Endothelial cell (in vitro differentiated cells): ENCODE measurements at regions not wholly inside any gene's neighbourhood (a gene's known extent, or its start where the extent isn't known, plus 50 kb on each side); places are given as distances from the start of the nearest gene placed in this dataset.

Experiments
- DNase-seq: peaks from one replicate; pipeline ENCODE4 v3.0.0; 2021; ENCODE audit warnings: low spot score
- H3K27ac Mint-ChIP-seq: one replicate; pipeline ENCODE4 v1.8.0; 2021; ENCODE audit warnings: mixed read lengths, inconsistent platforms; ENCODE audit not compliant: unreplicated experiment
- H3K27me3 Mint-ChIP-seq: one replicate; pipeline ENCODE4 v1.8.0; 2021; ENCODE audit warnings: mild to moderate bottlenecking, moderate library complexity, mixed read lengths, inconsistent platforms; ENCODE audit not compliant: unreplicated experiment
- H3K36me3 Mint-ChIP-seq: one replicate; pipeline ENCODE4 v1.8.0; 2021; ENCODE audit warnings: mild to moderate bottlenecking, low read depth, mixed read lengths, inconsistent platforms; ENCODE audit not compliant: unreplicated experiment
- H3K4me1 Mint-ChIP-seq: one replicate; pipeline ENCODE4 v1.8.0; 2021; ENCODE audit warnings: mild to moderate bottlenecking, mixed read lengths, inconsistent platforms; ENCODE audit not compliant: unreplicated experiment
- H3K4me3 Mint-ChIP-seq: one replicate; pipeline ENCODE4 v1.8.0; 2021; ENCODE audit warnings: mild to moderate bottlenecking, mixed read lengths, inconsistent platforms; ENCODE audit not compliant: unreplicated experiment
- H3K9me3 Mint-ChIP-seq: one replicate; pipeline ENCODE4 v1.8.0; 2021; ENCODE audit warnings: mixed read lengths, inconsistent platforms; ENCODE audit not compliant: unreplicated experiment
- CTCF ChIP-seq: fragments of 200-600 bp; sonication (generic); IDR thresholded peaks from one replicate; pipeline ENCODE4 v1.5.0; 2021; ENCODE audit warnings: antibody characterized with exemption; ENCODE audit not compliant: unreplicated experiment

- peaks cover 2% of the 10 kb centered on the region for H3K27me3 Mint-ChIP-seq
These were observed 311.6 kb upstream of the RASGRP1 start for GRCh38 chr15:38876211-38876610.

GRCh38 chr15:38876621-38877020 lies 312.0 kb upstream of the RASGRP1 start:
- H3K36me3 Mint-ChIP-seq, result no peaks in the 10 kb centered on the region
- H3K27me3 Mint-ChIP-seq, result peaks cover 4% of the 10 kb centered on the region
- H3K4me1 Mint-ChIP-seq, result peaks cover 3% of the 10 kb centered on the region
- H3K9me3 Mint-ChIP-seq, result no peaks in the 10 kb centered on the region
- H3K27ac Mint-ChIP-seq, result no peak overlapping the region
- DNase-seq, result no peak
- no peak overlapping the region for H3K4me3 Mint-ChIP-seq
- TF ChIP-seq CTCF, result no peak

More at GRCh38 chr15:38876211-38876610, 311.6 kb upstream of the RASGRP1 start:
- Mint-ChIP-seq H3K4me3 (no peak overlapping the region), H3K9me3 (no peaks in the 10 kb centered on the region), H3K27ac (no peak overlapping the region), H3K36me3 (no peaks in the 10 kb centered on the region), H3K4me1 (peaks cover 3% of the 10 kb centered on the region)
- TF ChIP-seq CTCF, result no peak
- no peak for DNase-seq

- TF ChIP-seq CTCF, result no peak
- no peak for DNase-seq
- Mint-ChIP-seq H3K4me1 (peaks cover 3% of the 10 kb centered on the region), H3K4me3 (no peak overlapping the region), H3K36me3 (no peaks in the 10 kb centered on the region), H3K27ac (no peak overlapping the region), H3K9me3 (no peaks in the 10 kb centered on the region), H3K27me3 (peaks cover 4% of the 10 kb centered on the region)
These were observed 312.9 kb upstream of the RASGRP1 start for GRCh38 chr15:38877471-38877870.

- no peak for TF ChIP-seq CTCF
- DNase-seq, result no peak
- H3K4me1 Mint-ChIP-seq, result peaks cover 3% of the 10 kb centered on the region
- H3K27me3 Mint-ChIP-seq, result peaks cover 4% of the 10 kb centered on the region
- H3K9me3 Mint-ChIP-seq, result no peaks in the 10 kb centered on the region
- H3K4me3 Mint-ChIP-seq, result no peak overlapping the region
- no peaks in the 10 kb centered on the region for H3K36me3 Mint-ChIP-seq
- H3K27ac Mint-ChIP-seq, result no peak overlapping the region
These were observed 313.4 kb upstream of the RASGRP1 start for GRCh38 chr15:38878026-38878425.

- H3K27ac Mint-ChIP-seq, result no peak overlapping the region
- H3K4me1 Mint-ChIP-seq, result peaks cover 2% of the 10 kb centered on the region
- no peak for DNase-seq
- no peaks in the 10 kb centered on the region for H3K9me3 Mint-ChIP-seq
- peaks cover 4% of the 10 kb centered on the region for H3K27me3 Mint-ChIP-seq
- H3K36me3 Mint-ChIP-seq, result no peaks in the 10 kb centered on the region
- TF ChIP-seq CTCF, result no peak
- H3K4me3 Mint-ChIP-seq, result no peak overlapping the region
These were observed 314.3 kb upstream of the RASGRP1 start for GRCh38 chr15:38878926-38879325.
